Right lobe of liver (tissue), 4 donors: ENCODE measurements at regions not wholly inside any gene's neighbourhood (a gene's known extent, or its start where the extent isn't known, plus 50 kb on each side); places are given as distances from the start of the nearest gene placed in this dataset.

Source experiments
- CTCF ChIP-seq, 4 donors: fragments of 200-600 bp in 3 of 4; fragments of 450-650 bp in 1 of 4; IDR thresholded peaks; one replicate each; pipeline versions ENCODE4 v1.5.1 to v1.8.0; 2016 to 2022; ENCODE audit warnings: antibody characterized with exemption in 4 of 4, mild to moderate bottlenecking in 2 of 4
- POLR2A ChIP-seq: fragments of 450-650 bp; IDR thresholded peaks from one replicate; pipeline ENCODE4 v1.6.1; 2017; ENCODE audit warnings: antibody characterized with exemption, mild to moderate bottlenecking
- donor health status: DM: no; HTN: no; CAD: no.
- donor health status: DM: no; HTN: no; CAD: no.
- donor health status: DM: no; HTN: yes; CAD: no.

GRCh38 chr2:188693771-188694170, 280.4 kb upstream of the COL3A1 start:
- no peak for TF ChIP-seq CTCF (IDR thresholded peaks at IDR 0.05)
- no peak for TF ChIP-seq POLR2A
